Germinal center (tissue), 1 donor: ENCODE measurements at regions not wholly inside any gene's neighbourhood (a gene's known extent, or its start where the extent isn't known, plus 50 kb on each side); places are given as distances from the start of the nearest gene placed in this dataset.
"Not testable (repeated sequence)": the region's sequence is repeated elsewhere in the genome, so short reads cannot be mapped to it uniquely, and the experiment has no call there.

ENCODE experiments used
- DNase-seq: peaks from one replicate; pipeline ENCODE4 v3.0.0; 2012; ENCODE audit warnings: mixed read lengths, low spot score

DNA sequence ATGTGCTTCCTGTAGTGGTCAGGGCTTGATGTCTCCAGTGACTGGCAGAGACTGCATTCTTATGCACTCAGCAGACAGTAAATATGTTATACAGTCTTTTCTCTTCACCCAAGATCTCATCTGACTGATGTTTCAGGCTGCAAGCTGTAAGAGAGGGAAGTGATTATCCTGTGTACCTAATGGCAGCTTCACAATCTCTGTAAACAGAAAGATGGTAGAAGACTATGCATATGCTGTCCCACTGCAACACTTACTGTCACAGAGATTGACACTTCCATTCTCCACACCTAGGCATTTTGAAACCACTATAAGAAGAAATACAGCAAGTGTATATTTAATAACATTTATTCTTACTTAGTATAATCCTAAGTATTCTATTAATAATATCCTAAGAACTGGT is 97.6 kb upstream of the ANXA1 start:
- DNase-seq: no peak

DNA sequence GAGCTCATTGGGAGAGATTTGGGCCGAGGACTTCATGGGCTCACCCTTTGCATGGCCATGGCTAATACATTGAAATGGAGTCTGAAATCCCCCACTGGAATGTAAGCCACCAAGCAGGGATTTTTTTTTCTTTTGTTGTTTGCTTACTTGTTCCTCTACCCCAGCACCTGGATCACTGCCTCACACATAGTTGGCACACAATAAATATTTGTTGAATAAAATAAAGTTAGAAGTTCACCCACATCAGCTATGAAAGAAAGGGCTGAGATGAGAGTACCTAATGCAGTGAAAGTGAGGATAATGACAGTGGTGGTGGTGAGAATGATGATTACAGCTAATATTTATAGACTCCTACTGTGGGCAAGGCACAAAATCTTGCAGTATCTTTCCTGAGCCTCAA is 98.1 kb upstream of the ANXA1 start:
- DNase-seq: no peak

DNA sequence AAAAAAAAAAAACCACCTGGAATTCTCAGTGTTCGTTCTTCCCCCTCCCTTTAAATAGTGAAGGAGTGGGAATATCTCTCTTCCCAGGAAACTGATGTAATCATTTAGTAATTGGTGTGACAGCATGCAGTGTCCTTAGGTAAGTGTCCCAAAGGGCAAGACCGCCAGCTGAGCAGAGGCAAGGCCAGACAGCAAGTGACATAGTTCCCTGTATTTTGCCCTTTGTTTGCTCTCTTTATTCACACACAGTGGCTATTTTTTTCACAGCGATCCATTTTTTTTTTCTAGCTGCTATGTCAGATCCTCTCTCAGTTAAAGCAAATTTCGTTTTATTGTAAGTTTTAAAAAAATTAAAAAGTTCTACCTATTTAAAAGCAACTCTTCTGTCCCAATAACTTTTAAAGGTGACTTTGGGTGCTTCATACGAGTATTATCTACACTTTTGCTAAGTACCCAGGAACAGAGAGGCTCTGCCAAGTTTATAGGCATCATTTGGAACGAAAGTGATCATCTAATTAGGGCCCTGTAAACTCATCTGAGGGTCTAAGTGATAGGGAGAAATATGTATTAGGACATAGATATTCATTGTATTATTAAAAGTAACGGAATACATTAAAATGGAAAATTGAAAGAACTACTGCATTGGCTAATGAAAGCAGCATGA is 98.2 kb upstream of the ALDH1A1 start:
- no peak for DNase-seq

DNA sequence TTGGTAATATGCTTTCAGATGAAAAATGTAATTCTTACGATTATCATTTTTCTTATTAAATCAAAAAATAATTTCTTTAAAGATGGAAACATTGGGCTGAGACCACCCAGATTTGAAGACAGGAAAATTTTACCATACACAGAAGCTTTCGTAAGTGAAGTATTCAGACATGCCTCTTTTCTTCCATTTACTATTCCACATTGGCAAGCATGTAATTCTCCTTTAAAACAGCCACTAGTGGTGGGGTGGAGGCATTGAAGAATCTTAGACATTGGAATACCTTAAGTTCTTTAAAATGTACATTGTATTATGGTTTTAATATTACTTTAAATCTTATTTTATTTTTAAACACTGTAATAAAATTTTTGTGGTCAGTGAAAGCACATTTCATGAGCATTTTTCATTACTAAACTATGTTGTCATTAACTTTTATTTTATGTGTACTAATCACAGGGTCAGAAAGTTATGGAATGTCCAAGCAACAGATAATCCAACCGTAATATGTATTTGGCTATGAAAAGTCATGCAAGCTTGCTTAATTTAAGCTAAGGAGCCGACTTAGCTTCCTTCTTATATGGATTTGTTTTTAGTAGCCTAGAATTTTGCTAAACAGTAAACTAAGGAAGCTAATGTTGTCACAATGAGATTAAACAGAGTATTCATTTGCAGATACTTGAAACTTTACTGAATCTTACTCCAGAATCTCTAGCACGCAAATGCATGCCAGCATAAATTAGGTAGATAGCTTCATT is 97.4 kb upstream of the ALDH1A1 start:
- no peak for DNase-seq

DNA sequence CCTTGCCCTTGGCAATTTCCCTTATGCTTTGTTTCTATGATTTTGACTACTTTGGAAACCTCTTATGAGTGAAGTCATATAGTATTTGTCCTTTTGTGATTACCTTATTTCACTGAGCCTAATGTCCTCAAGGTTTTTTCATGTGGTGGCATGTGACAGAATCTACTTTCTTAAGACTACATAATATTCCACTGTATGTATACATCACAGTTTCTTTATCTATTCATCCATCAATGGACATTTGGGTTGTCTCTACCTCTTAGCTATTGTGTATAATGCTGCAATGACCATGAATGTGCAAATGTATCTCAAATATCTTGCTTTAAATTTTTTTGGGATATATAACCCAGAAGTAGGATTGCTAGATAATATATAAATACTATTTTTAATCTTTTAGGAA is 96.4 kb upstream of the ALDH1A1 start:
- no peak for DNase-seq

DNA sequence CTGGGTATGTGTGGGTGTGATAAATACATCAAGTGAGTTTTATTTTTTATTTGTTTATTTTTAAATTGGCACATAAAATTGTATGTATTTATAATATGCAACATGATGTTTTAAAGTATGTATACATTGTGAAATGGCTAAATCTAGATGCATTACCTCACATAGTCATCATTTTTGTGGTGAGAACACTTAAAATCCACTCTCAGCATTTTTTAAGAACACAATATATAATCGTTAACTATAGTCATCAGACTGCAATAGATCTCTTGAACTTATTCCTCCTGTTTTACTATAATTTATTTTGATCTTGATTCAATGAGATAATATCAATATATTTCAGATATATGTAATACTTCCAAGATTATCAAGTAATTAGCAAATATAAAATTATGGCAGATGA is 93.9 kb upstream of the ALDH1A1 start:
- no peak for DNase-seq

DNA sequence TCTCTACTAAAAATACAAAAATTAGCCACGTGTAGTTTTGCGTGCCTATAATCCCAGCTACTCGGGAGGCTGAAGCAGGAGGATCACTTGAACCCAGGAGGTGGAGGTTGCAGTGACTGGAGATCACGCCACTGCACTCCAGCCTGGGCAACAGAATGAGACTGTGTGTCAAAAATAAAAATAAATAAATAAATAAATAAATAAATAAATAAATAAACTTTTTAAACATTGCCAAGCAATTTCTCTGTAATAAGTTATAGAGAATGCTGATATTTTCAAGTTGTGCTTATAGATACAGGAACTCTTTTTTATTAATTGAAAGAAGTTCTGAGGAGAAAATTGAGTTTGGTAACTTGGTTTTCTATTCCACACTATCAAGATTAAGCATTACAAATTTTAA is 91.9 kb upstream of the ALDH1A1 start:
- DNase-seq: not testable (repeated sequence)

DNA sequence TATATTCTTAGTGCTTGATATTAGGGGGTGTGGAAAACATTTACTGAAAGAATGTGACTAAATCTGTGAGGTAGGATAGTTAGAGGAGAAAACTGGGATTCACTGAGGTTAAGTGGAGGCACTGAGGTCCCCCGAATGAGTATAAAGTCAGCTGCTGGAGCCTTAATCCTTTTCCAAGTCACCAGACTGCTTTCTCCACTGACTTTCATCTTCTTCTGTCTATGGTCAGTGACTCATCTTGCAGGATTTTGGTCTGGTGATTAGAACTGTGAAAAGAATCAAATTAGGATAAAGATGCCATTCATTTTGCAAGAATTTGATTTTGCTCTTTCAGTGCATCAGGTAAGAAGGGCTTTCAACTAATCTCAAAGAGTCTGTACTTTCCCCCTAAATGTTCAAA is 89.3 kb upstream of the ALDH1A1 start:
- no peak for DNase-seq

DNA sequence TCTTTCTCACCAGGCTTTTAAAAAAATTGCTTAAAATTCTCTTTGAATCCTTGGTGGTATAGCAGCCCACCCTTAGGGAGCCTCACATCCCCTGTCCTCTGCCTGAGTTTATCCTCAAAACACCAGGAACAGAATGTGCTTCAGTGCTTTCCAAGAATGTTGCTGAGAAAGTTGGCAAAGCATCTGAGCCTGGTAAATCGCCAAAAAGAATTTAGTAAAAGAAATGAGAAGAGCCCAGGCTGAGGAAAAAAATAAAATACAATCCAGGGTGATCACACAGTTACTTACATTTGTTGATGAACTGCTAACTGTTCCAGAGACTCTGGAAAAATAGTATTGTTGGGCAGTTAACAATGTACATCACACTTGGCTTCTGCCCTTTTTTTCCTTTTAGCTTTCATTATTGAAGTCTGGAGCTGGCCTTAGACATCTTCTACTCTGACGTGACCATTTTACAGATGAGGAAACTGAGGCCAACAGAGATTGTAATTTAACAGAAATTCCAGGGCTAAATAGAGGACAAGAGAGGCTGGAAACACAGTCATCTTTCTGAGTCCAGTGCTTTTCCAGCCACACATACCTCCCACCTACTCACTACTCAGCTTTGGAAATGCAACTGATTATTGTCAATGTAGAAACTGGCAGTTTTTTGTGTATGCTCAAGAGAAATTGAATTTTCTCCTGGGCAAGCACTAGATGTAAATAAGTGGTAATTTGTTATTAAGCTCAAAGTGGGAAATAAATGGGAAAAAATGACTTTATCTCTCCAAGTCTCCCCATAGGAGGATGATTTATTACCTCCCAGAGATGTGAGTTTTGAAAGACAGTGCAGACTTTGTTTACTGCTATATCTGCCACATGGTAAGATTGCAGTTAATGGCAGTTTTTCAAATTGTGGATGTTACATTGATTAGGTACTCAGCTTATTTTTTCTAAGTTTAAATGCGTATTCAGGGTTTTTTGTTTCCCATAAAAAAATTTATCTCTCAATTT is 86.7 kb upstream of the ALDH1A1 start:
- no peak for DNase-seq

DNA sequence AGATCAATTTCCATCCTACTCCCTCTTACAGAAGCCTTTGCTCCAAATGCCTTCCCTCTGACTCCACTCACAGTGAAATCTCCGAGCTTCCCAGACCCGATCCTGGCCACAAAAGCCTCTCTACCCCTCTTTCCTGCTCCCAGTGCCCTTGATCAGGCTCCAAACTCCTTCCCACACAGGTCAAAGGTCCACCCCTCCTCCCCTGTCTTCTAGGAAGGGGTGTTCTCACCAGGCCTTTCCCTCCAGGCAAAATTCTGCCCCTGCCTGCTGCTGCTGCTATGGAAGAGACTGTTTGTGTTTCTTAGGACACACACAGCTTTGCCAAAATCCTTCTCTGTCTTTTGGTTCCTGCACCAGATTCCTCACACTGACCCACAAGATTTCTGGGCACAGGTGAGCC is 85.8 kb upstream of the ALDH1A1 start:
- DNase-seq: no peak

DNA sequence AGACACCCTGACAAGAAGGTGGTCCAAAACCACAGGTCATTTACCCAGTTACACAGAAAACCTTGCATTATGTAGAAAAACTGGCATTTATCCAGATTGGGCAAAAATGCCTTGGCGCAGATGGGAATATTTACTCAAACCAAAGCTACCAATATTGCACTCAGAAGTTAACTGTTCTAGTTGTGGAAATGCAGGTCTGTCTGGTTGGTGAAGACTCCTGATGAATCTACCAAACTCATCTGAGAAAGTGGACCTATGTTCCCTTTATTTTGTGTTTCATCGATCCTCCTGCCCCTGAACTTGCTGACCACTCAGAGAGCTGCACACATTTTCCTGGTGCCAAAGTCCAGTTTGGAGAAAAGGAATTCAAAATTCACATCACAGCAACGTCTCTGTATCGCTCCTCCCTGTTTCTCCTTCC is 85.2 kb upstream of the ALDH1A1 start:
- no peak for DNase-seq

DNA sequence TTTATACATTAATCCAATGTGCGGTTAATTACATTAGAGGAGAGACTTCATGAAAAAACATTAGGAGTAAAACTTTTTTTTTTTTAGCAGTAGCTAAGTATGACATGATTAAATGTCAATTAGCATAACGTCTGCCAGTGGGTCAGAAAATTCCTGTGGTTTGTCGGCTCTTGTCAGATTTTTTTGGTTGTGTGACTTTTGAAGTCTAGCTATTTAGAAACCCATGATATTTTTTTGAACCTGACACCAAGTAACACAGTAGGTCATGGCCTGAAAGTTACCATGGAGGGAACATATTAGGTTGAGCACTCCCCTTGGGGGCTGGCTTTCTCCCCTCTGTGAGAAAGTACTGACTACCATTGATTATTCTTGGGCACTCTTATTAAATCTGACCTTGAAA is 84.8 kb upstream of the ALDH1A1 start:
- DNase-seq: no peak

DNA sequence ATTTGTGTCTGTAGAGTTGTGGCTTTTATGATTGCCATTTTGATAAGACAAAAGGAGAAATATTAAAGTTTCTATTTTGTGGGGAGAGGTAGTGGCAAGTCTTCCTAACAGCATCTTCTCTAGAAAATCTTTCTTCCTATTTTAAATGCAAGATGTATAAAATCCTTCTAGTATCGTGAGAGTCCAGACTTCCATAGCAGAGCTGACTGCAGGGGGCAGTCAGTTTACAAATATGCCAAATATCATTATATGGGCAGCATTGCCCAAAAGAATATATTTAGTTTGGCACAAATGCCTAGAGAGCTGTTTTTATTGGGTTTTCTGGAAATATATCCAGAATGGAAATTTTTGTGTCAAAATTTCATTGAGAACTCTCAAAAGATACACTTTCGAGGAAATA is 82.1 kb upstream of the ALDH1A1 start:
- no peak for DNase-seq

DNA sequence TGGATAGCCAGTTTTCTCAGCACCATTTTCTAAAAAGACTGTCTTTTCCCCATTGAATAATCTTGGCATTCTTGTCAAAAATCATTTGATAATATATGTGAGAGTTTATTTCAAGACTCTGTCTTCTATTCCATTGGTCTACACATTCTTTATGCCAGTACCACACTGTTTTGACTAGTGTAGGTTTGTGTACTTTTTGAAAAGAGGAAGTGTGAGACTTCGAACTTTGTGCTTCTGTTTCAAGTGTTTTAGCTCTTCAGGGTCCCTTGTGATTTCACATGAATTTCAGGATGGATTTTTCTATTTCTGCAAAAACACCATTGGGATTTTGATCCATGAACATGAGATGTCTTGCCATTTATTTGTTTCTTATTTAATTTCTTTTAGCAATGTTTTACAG is 78.5 kb upstream of the ALDH1A1 start:
- DNase-seq: no peak

DNA sequence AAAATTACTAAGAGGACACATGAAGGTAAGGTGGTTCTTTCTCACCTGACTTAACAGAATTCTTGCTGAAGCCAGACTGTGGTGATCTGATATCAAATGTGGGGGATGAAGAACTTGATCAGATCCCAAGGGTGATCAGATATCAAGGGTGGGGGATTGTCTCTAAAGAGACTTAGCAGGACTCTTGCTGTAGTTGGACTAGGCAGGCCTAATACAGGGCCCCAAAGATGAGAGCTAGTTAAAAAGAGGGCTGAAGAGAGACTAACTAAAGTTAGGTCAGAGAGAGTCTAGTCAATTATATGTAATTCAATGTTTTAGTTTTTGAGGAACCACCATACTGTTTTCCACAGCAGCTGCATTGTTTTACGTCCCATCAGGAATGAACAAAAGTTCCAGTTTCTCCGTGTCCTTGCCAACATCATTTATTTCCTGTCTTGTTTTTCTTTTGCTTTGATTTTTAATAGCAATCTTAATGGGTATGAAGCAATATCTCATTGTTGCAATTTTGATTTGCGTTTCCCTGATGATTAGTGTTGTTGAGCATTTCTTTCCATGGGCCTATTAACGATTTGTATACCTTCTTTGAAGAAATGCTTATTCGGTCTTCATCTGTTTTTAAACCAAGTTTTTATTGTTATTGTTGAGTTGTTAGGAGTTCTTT is 77.6 kb upstream of the ALDH1A1 start:
- no peak for DNase-seq

DNA sequence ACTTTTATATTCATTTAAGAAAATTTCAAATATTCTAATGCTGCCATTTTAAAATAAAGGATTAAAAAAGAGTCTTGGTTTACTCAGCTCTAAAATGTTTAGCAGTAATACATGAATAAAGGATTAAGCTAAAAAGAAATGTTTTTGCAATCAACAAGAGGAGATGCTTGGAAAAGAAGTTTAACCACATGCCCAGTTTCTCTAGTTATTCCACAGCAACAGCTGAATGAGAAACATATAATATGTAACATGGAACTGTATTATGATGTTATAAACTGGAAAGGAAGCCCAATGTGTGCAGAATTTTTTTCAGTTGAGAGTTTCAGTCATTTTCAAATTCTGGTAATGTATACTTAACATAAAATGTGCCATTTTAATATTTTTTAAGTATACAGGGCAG is 76.5 kb upstream of the ALDH1A1 start:
- DNase-seq: no peak

DNA sequence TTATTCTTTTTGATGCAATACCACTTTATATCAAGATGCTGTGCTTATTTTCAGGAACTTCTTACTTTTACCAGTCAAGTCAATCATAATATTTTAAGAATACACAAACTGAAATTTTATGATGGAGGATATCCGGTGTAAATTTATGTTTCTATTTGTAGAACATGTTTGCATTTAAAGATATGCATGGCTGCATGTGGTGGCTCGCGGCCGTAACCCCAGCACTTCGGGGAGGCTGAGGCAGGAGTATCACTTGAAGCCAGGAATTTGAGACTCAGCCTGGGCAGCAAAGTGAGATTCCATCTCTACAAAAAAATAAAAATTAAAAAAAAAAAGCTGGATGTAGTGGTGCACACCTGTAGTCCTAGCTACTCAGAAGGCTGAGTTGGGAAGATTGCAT is 73.5 kb upstream of the ALDH1A1 start:
- no peak for DNase-seq

DNA sequence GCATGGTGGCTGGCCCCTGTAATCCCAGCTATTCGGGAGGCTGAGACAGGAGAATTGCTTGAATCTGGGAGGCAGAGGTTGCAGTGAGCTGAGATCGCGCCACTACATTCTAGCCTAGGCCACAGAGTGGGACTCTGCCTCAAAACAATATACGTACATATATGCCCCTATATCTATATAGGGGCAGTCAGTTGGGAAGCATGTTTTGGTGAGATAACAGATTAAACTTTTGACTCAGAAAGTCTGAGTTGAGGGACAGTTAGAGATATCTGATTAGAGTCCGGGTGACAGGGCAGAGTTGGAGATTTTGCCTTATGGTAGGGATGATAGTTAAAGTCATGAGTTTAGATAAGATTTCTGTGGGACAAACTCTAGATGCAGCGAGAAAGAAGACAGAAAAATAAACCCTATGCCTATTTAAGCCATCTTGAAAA is 71.8 kb upstream of the ALDH1A1 start:
- DNase-seq: no peak

DNA sequence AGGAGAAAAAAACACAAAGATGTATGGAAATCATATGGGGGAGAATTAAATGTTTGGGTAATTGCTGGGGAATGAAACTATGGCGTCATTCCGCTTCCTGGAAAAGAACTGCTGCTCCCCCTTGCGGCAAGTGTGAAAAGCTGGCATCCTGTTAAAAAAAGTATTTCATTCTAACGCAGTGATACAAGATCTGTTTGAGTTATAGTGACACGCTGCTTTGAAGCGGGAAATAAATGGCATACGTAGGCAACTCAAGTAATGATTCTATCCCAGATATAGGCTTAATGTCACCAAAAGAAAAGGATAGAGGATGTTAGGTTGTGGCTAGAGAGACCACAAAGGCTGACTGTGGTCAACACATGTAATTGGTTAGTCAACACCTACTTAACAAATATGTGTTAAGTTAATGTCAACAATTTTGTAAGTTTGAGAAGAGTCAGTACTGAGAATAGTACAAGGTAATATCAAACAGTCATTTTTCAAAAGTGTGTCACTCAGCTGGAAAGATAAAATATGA is 70.2 kb upstream of the ALDH1A1 start:
- DNase-seq: peak; percentile 11

DNA sequence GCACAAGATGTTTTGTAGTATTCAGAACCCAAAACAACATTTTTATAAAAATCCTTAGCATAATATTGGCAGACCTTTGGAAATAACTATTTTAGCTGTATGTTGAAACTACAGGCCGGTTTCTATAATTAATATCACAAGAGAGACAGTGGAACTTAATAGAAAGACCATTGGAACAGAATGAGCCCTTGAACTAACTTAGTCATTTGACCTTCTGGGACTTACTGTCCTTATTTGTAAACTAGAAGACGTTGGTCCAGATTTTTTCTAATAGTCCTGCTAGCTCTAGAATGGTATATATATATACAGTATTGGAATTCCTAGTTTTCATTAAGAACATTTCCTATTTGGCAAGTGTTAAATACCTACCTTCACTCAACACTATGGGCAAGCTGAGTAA is 69.5 kb upstream of the ALDH1A1 start:
- DNase-seq: no peak

DNA sequence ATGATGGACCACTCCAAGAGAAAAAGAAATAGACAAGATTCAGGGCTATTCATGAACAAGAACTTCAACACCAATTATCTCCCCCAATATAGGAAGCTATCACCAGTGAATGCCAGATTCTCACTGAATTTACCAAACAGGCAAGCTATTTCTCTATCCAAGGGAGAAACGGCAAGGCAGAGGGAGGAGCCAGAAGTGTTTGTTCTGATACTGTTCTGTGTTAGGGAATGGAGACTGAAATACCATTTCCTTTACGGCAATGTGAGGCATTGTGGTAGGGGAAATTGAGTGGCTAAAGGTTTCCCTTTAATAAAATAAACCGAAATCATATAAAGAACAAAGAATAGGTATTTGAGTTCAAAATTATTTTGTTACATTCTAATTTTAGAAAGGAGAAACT is 68.0 kb upstream of the ALDH1A1 start:
- no peak for DNase-seq

DNA sequence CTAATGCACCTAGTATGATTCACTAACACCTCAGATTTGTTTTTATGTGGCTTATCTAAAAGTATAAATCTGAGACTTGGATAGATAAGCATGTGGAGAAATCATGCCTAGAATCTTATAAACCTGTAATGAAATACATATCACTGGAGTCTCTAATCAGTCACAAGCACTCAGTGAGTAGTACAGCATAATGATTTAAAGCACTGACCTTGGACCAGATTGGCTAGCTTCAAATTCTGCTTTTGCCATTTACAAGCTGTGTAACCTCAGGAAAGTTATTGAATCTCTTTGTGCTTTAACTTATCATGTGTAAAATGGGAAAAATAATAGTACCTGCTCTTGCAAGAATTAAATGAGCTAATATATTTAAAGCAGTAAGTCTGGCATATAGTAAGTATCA is 61.2 kb upstream of the ALDH1A1 start:
- DNase-seq: no peak
